ENCODE measurements at regions not wholly inside any gene's neighbourhood (a gene's known extent, or its start where the extent isn't known, plus 50 kb on each side); places are given as distances from the start of the nearest gene placed in this dataset.

- Histone ChIP-seq H3K9me3 (ENCODE audit: low read length) (no peaks in the 10 kb centered on the region), H3K36me3 (ENCODE audit: insufficient read depth, low read length) (no peaks in the 10 kb centered on the region), H3F3A (ENCODE audit: insufficient read depth, low read length) (no peaks in the 10 kb centered on the region), H2AFZ (ENCODE audit: low read length) (no peak overlapping the region), H3K9ac (ENCODE audit: low read length) (no peak overlapping the region), H3K4me2 (ENCODE audit: low read length) (no peak overlapping the region), H3K79me2 (ENCODE audit: insufficient read depth, low read length) (no peaks in the 10 kb centered on the region), H3K27ac (ENCODE audit: low read depth, low read length, poor library complexity, severe bottlenecking) (no peak overlapping the region), H3K27me3 (ENCODE audit: insufficient read depth, low read length) (no peaks in the 10 kb centered on the region), H3K4me3 (ENCODE audit: low read depth, low read length, poor library complexity, severe bottlenecking) (no peak overlapping the region), H3K4me1 (ENCODE audit: insufficient read depth, low read length, severe bottlenecking) (no peaks in the 10 kb centered on the region), H3K9me2 (ENCODE audit: low read depth, low read length) (no peaks in the 10 kb centered on the region), H4K20me1 (ENCODE audit: insufficient read depth, low read length) (no peaks in the 10 kb centered on the region)
- TF ChIP-seq EZH2 (IDR thresholded peaks at IDR 0.05; ENCODE audit: borderline replicate concordance, low read length) (no peak), CTCF (IDR thresholded peaks at IDR 0.05; ENCODE audit: low read length) (no peak)
Measured at GRCh38 chr5:8752595-8752994, 793.3 kb downstream of the SEMA5A start.

- Histone ChIP-seq H3K9me2 (ENCODE audit: low read depth, low read length) (no peaks in the 10 kb centered on the region), H3K4me2 (ENCODE audit: low read length) (no peak overlapping the region), H3F3A (ENCODE audit: insufficient read depth, low read length) (no peaks in the 10 kb centered on the region), H3K27ac (ENCODE audit: low read depth, low read length, poor library complexity, severe bottlenecking) (no peak overlapping the region), H3K4me1 (ENCODE audit: insufficient read depth, low read length, severe bottlenecking) (no peaks in the 10 kb centered on the region), H3K4me3 (ENCODE audit: low read depth, low read length, poor library complexity, severe bottlenecking) (no peak overlapping the region), H3K36me3 (ENCODE audit: insufficient read depth, low read length) (no peaks in the 10 kb centered on the region), H4K20me1 (ENCODE audit: insufficient read depth, low read length) (no peaks in the 10 kb centered on the region), H3K9me3 (ENCODE audit: low read length) (no peaks in the 10 kb centered on the region), H3K9ac (ENCODE audit: low read length) (no peak overlapping the region), H3K79me2 (ENCODE audit: insufficient read depth, low read length) (no peaks in the 10 kb centered on the region), H2AFZ (ENCODE audit: low read length) (no peak overlapping the region), H3K27me3 (ENCODE audit: insufficient read depth, low read length) (no peaks in the 10 kb centered on the region)
- TF ChIP-seq EZH2 (IDR thresholded peaks at IDR 0.05; ENCODE audit: borderline replicate concordance, low read length) = no peak
- TF ChIP-seq CTCF (IDR thresholded peaks at IDR 0.05; ENCODE audit: low read length) = peak; percentile 37; the same call in 1 of the 2 replicates
Measured at GRCh38 chr5:8756498-8757084, 789.3 kb downstream of the SEMA5A start.

GRCh38 chr5:8765886-8766285 is 780.0 kb downstream of the SEMA5A start:
- no peaks in the 10 kb centered on the region for H3K36me3 ChIP-seq (ENCODE audit: insufficient read depth, low read length)
- no peaks in the 10 kb centered on the region for H3K9me3 ChIP-seq (ENCODE audit: low read length)
- H2AFZ ChIP-seq (ENCODE audit: low read length) = no peak overlapping the region
- TF ChIP-seq EZH2 (IDR thresholded peaks at IDR 0.05; ENCODE audit: borderline replicate concordance, low read length) (no peak), CTCF (IDR thresholded peaks at IDR 0.05; ENCODE audit: low read length) (no peak)
- no peaks in the 10 kb centered on the region for H3K4me1 ChIP-seq (ENCODE audit: insufficient read depth, low read length, severe bottlenecking)
- no peak overlapping the region for H3K4me2 ChIP-seq (ENCODE audit: low read length)
- no peaks in the 10 kb centered on the region for H3K27me3 ChIP-seq (ENCODE audit: insufficient read depth, low read length)
- H3K9ac ChIP-seq (ENCODE audit: low read length) = no peak overlapping the region
- no peaks in the 10 kb centered on the region for H4K20me1 ChIP-seq (ENCODE audit: insufficient read depth, low read length)
- no peaks in the 10 kb centered on the region for H3K9me2 ChIP-seq (ENCODE audit: low read depth, low read length)
- H3K79me2 ChIP-seq (ENCODE audit: insufficient read depth, low read length) = no peaks in the 10 kb centered on the region
- H3K27ac ChIP-seq (ENCODE audit: low read depth, low read length, poor library complexity, severe bottlenecking) = no peak overlapping the region
- H3K4me3 ChIP-seq (ENCODE audit: low read depth, low read length, poor library complexity, severe bottlenecking) = no peak overlapping the region
- no peaks in the 10 kb centered on the region for H3F3A ChIP-seq (ENCODE audit: insufficient read depth, low read length)

Data from OCI-LY1 (cell line).